Panc1 (cell line): ENCODE measurements at regions not wholly inside any gene's neighbourhood (a gene's known extent, or its start where the extent isn't known, plus 50 kb on each side); places are given as distances from the start of the nearest gene placed in this dataset.

ENCODE experiments used
- POLR2AphosphoS5 ChIP-seq: IDR thresholded peaks from 2 replicates; pipeline ENCODE4 v1.6.1; 2012; ENCODE audit warnings: mild to moderate bottlenecking, low read depth, low read length, moderate library complexity
- TCF7L2 ChIP-seq: IDR thresholded peaks from 2 replicates; pipeline ENCODE4 v1.6.1; 2011; ENCODE audit warnings: mild to moderate bottlenecking, low read depth, low read length, inconsistent platforms
- TF ChIP-seq, protein P1 (sequence below): fragments of 450-650 bp; IDR thresholded peaks from 2 replicates; pipeline ENCODE4 v1.5.1; 2017; ENCODE audit warnings: mild to moderate bottlenecking

DNA sequence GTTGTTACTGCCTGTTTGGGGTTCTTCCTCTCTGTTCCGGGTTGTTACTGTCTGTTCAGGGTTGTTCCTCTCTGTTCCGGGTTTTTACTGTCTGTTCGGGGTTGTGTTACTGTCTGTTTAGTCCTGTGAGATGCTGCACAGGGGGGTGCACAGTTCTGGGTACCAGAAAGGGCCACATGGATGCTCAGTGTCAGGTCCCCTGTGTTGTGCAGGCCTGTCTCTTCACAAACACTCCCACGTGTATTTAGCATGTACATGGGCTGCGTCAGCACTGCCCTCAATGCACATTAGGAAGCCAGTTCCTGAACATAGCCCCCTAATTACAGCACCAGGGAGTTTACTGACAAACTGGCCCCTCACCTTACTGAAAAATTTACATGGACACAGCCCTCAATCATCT lies 118.5 kb downstream of the DLL1 start:
- TF ChIP-seq, protein P1, sequence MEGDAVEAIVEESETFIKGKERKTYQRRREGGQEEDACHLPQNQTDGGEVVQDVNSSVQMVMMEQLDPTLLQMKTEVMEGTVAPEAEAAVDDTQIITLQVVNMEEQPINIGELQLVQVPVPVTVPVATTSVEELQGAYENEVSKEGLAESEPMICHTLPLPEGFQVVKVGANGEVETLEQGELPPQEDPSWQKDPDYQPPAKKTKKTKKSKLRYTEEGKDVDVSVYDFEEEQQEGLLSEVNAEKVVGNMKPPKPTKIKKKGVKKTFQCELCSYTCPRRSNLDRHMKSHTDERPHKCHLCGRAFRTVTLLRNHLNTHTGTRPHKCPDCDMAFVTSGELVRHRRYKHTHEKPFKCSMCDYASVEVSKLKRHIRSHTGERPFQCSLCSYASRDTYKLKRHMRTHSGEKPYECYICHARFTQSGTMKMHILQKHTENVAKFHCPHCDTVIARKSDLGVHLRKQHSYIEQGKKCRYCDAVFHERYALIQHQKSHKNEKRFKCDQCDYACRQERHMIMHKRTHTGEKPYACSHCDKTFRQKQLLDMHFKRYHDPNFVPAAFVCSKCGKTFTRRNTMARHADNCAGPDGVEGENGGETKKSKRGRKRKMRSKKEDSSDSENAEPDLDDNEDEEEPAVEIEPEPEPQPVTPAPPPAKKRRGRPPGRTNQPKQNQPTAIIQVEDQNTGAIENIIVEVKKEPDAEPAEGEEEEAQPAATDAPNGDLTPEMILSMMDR: no peak
- TF ChIP-seq POLR2AphosphoS5: no peak
- no peak for TF ChIP-seq TCF7L2
